Subcutaneous abdominal adipose tissue (tissue), 5 donors: ENCODE measurements at regions not wholly inside any gene's neighbourhood (a gene's known extent, or its start where the extent isn't known, plus 50 kb on each side); places are given as distances from the start of the nearest gene placed in this dataset.

Source experiments
- H3K27ac ChIP-seq: one replicate; pipeline ENCODE4 v1.7.0; 2013; ENCODE audit warnings: low read depth, mild to moderate bottlenecking, inconsistent platforms, low read length, moderate library complexity
- H3K27me3 ChIP-seq, 5 donors: one replicate each; pipeline ENCODE4 v1.7.0; 2013; ENCODE audit warnings: low read length in 5 of 5, inconsistent platforms in 1 of 5; ENCODE audit not compliant: control insufficient read depth in 5 of 5, insufficient read depth in 4 of 5
- H3K36me3 ChIP-seq, 5 donors: one replicate each; pipeline ENCODE4 v1.7.0; 2013; ENCODE audit warnings: low read length in 5 of 5; ENCODE audit not compliant: control insufficient read depth in 5 of 5, insufficient read depth in 5 of 5
- H3K4me1 ChIP-seq, 5 donors: one replicate each; pipeline ENCODE4 v1.7.0; 2013; ENCODE audit warnings: low read length in 5 of 5, mild to moderate bottlenecking in 3 of 5, moderate library complexity in 1 of 5; ENCODE audit not compliant: control insufficient read depth in 5 of 5, insufficient read depth in 5 of 5
- H3K4me3 ChIP-seq, 5 donors: one replicate each; pipeline ENCODE4 v1.7.0; 2013; ENCODE audit warnings: low read length in 5 of 5, low read depth in 1 of 5
- H3K9ac ChIP-seq, 5 donors: one replicate each; pipeline ENCODE4 v1.7.0; 2013; ENCODE audit warnings: low read length in 5 of 5, mild to moderate bottlenecking in 4 of 5, moderate library complexity in 3 of 5
- H3K9me3 ChIP-seq, 5 donors: one replicate each; pipeline ENCODE4 v1.7.0; 2013; ENCODE audit warnings: low read length in 5 of 5; ENCODE audit not compliant: control insufficient read depth in 5 of 5
- donor health status: healthy.
- donor health status: healthy.
- donor health status: healthy.
- donor health status: healthy.
- donor health status: healthy.

GRCh38 chr11:115112754-115113153 is 391.5 kb downstream of the CADM1 start:
- H3K4me1 ChIP-seq, result no peaks in the 10 kb centered on the region
- peaks cover 0 to 9% (median 0%) of the 10 kb centered on the region in 5 donors for H3K27me3 ChIP-seq
- no peaks in the 10 kb centered on the region for H3K36me3 ChIP-seq
- no peak overlapping the region for H3K4me3 ChIP-seq
- no peak overlapping the region for H3K9ac ChIP-seq
- H3K9me3 ChIP-seq, result no peaks in the 10 kb centered on the region
- no peak overlapping the region for H3K27ac ChIP-seq

DNA sequence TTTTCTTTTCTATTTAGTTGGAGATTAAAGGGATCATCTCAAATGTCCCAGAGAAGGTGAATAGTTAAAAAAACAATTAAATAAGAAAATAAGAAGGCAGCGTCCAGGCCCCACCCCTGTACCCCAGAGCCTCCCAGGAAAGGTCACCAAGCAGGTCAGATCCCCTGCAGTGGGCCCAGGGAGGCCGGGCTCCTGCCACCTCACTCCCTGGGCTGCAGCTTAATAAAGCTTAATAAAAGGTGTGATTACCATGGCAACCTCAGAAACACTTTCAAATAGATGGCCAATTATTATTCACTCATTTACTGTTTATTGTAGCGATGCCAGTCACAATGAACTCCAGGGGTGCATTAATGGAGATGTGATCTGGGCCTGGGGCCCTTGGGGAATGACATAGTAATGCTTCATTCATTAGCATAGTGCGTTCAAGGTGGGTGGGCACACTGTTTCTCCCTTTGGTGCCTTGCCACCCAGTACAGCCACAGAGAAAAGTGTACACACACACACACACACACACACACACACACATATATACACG is 386.2 kb downstream of the CADM1 start:
- Histone ChIP-seq H3K9ac (no peak overlapping the region), H3K9me3 (no peaks in the 10 kb centered on the region), H3K4me1 (no peaks in the 10 kb centered on the region), H3K27me3 (peaks cover 0 to 9% (median 3%) of the 10 kb centered on the region in 5 donors), H3K4me3 (no peak overlapping the region), H3K36me3 (no peaks in the 10 kb centered on the region), H3K27ac (no peak overlapping the region)

- Histone ChIP-seq H3K27me3 (peaks cover 0 to 10% (median 3%) of the 10 kb centered on the region in 5 donors), H3K9ac (no peak overlapping the region), H3K4me3 (no peak overlapping the region), H3K4me1 (no peaks in the 10 kb centered on the region), H3K36me3 (no peaks in the 10 kb centered on the region), H3K27ac (no peak overlapping the region), H3K9me3 (no peaks in the 10 kb centered on the region)
Observed at GRCh38 chr11:115119146-115119545, 385.1 kb downstream of the CADM1 start.
